HEK293 (cell line): ENCODE measurements at regions not wholly inside any gene's neighbourhood (a gene's known extent, or its start where the extent isn't known, plus 50 kb on each side); places are given as distances from the start of the nearest gene placed in this dataset.

Source experiments
- CTCF ChIP-seq: fragments of 450-650 bp; formaldehyde crosslinking; IDR thresholded peaks from 2 replicates; pipeline ENCODE4 v1.5.1; 2016; ENCODE audit warnings: missing biosample characterization, missing genetic modification characterization
- PBX3 ChIP-seq: sonication (generic); formaldehyde crosslinking; IDR thresholded peaks from 2 replicates; pipeline ENCODE4 v1.8.1; 2022; ENCODE audit warnings: mild to moderate bottlenecking, moderate library complexity, missing genetic modification reagents
- ZBTB26 ChIP-seq: fragments of 450-650 bp; formaldehyde crosslinking; optimal IDR thresholded peaks from 2 replicates; pipeline ENCODE3; 2016; ENCODE audit warnings: missing biosample characterization, mild to moderate bottlenecking, missing genetic modification characterization
- ZEB2 ChIP-seq: fragments of 450-650 bp; formaldehyde crosslinking; IDR thresholded peaks from 2 replicates; pipeline ENCODE4 v1.5.1; 2016; ENCODE audit warnings: missing biosample characterization, missing genetic modification characterization
- ZNF202 ChIP-seq: fragments of 450-650 bp; formaldehyde crosslinking; IDR thresholded peaks from 2 replicates; pipeline ENCODE4 v1.5.1; 2016; ENCODE audit warnings: missing biosample characterization, missing genetic modification characterization, borderline replicate concordance

GRCh38 chr3:117286488-117286887, 576.9 kb downstream of the TUSC7 start:
- no peak for TF ChIP-seq PBX3
- TF ChIP-seq ZEB2: no peak
- TF ChIP-seq ZNF202 (tag by site-specific recombination): no peak
- TF ChIP-seq CTCF (tag by site-specific recombination): no peak
- TF ChIP-seq ZBTB26 (tag by site-specific recombination): no peak
